D341Med (cell line): ENCODE measurements at regions not wholly inside any gene's neighbourhood (a gene's known extent, or its start where the extent isn't known, plus 50 kb on each side); places are given as distances from the start of the nearest gene placed in this dataset.
"Not testable (repeated sequence)": the region's sequence is repeated elsewhere in the genome, so short reads cannot be mapped to it uniquely, and the experiment has no call there.

Experiments
- DNase-seq: peaks from one replicate; pipeline ENCODE4 v3.0.0; 2012; ENCODE audit warnings: low spot score

GRCh38 chr6:153984811-153985210 is 54.2 kb upstream of the OPRM1 start:
- DNase-seq = no peak

- no peak for DNase-seq
Measured at GRCh38 chr6:153980171-153980570, 58.9 kb upstream of the OPRM1 start.

- not testable (repeated sequence) for DNase-seq
Measured at GRCh38 chr6:153978911-153979548, 60.0 kb upstream of the OPRM1 start.

GRCh38 chr6:153976921-153977693 is 61.9 kb upstream of the OPRM1 start:
- no peak for DNase-seq

- DNase-seq = no peak
Measured at GRCh38 chr6:153966001-153966400, 73.0 kb upstream of the OPRM1 start.

- DNase-seq = no peak
Measured at GRCh38 chr6:153963352-153963751, 75.7 kb upstream of the OPRM1 start.

- no peak for DNase-seq
Measured at GRCh38 chr6:153962555-153962954, 76.5 kb upstream of the OPRM1 start.

GRCh38 chr6:153960741-153961140 is 78.3 kb upstream of the OPRM1 start:
- DNase-seq = no peak

GRCh38 chr6:153960281-153960680 is 78.8 kb upstream of the OPRM1 start:
- DNase-seq = no peak

- DNase-seq = no peak
Measured at GRCh38 chr6:153959276-153959675, 79.8 kb upstream of the OPRM1 start.

GRCh38 chr6:153958860-153959259 is 80.2 kb upstream of the OPRM1 start:
- DNase-seq = no peak

GRCh38 chr6:153957394-153957793 is 81.6 kb upstream of the OPRM1 start:
- DNase-seq = no peak

- DNase-seq = no peak
Measured at GRCh38 chr6:153956808-153957207, 82.2 kb upstream of the OPRM1 start.

- no peak for DNase-seq
Measured at GRCh38 chr6:153949616-153950015, 89.4 kb upstream of the OPRM1 start.

- DNase-seq = peak; percentile 28
Measured at GRCh38 chr6:153947808-153948447, 91.1 kb upstream of the OPRM1 start.

- DNase-seq = no peak
Measured at GRCh38 chr6:153944201-153944600, 94.8 kb upstream of the OPRM1 start.

GRCh38 chr6:153942361-153942760 is 96.7 kb upstream of the OPRM1 start:
- DNase-seq = no peak

GRCh38 chr6:153941768-153942167 is 97.3 kb upstream of the OPRM1 start:
- no peak for DNase-seq

- no peak for DNase-seq
Measured at GRCh38 chr6:153938876-153939275, 100.2 kb upstream of the OPRM1 start.

GRCh38 chr6:153931431-153931830 is 107.6 kb upstream of the OPRM1 start:
- no peak for DNase-seq

GRCh38 chr6:153927867-153928266 is 111.2 kb upstream of the OPRM1 start:
- DNase-seq = no peak

GRCh38 chr6:153898360-153899059 is 140.5 kb upstream of the OPRM1 start:
- DNase-seq = no peak

- no peak for DNase-seq
Measured at GRCh38 chr6:153882411-153882810, 156.6 kb upstream of the OPRM1 start.
